Neuronal stem cell (in vitro differentiated cells): ENCODE measurements at regions not wholly inside any gene's neighbourhood (a gene's known extent, or its start where the extent isn't known, plus 50 kb on each side); places are given as distances from the start of the nearest gene placed in this dataset.

ENCODE experiments used
- DNase-seq: peaks from one replicate; pipeline ENCODE4 v3.0.0-alpha.2; 2013; ENCODE audit warnings: low spot score
- H2AFZ ChIP-seq: one replicate; pipeline ENCODE4 v1.6.1; 2013; ENCODE audit warnings: mild to moderate bottlenecking, low read length, inconsistent platforms
- H2AK5ac ChIP-seq: 2 replicates; pipeline ENCODE4 v1.6.1; 2013; ENCODE audit warnings: low read depth, mild to moderate bottlenecking, inconsistent platforms, low read length, moderate library complexity, mixed read lengths
- H2BK120ac ChIP-seq: 2 replicates; pipeline ENCODE4 v1.6.1; 2013; ENCODE audit warnings: low read depth, mild to moderate bottlenecking, inconsistent platforms, low read length, moderate library complexity, mixed read lengths
- H2BK12ac ChIP-seq: one replicate; pipeline ENCODE4 v1.6.1; 2013; ENCODE audit warnings: low read length, inconsistent platforms
- H2BK15ac ChIP-seq: 2 replicates; pipeline ENCODE4 v1.6.1; 2013; ENCODE audit warnings: mild to moderate bottlenecking, low read length, inconsistent platforms, mixed read lengths
- H2BK5ac ChIP-seq: one replicate; pipeline ENCODE4 v1.6.1; 2013; ENCODE audit warnings: inconsistent platforms, mild to moderate bottlenecking, low read length, moderate library complexity
- H3K14ac ChIP-seq: one replicate; pipeline ENCODE4 v1.6.1; 2013; ENCODE audit warnings: low read length, inconsistent platforms
- H3K18ac ChIP-seq: 2 replicates; pipeline ENCODE4 v1.6.1; 2013; ENCODE audit warnings: low read length, inconsistent platforms
- H3K23ac ChIP-seq: 2 replicates; pipeline ENCODE4 v1.6.1; 2013; ENCODE audit warnings: low read depth, mild to moderate bottlenecking, mixed read lengths, low read length, inconsistent platforms; ENCODE audit not compliant: poor library complexity
- H3K27ac ChIP-seq: replicated peaks from 3 replicates; pipeline ENCODE4 v1.5.1; 2013; ENCODE audit warnings: low read length, inconsistent platforms
- H3K27me3 ChIP-seq, 3 experiments: 2 replicates each; pipeline ENCODE4 v1.6.1; 2013; ENCODE audit warnings: low read length in 3 of 3, mild to moderate bottlenecking in 2 of 3, inconsistent platforms in 1 of 3, low read depth in 1 of 3, mixed read lengths in 1 of 3, moderate library complexity in 1 of 3; ENCODE audit not compliant: control insufficient read depth in 3 of 3, insufficient read depth in 3 of 3
- H3K36me3 ChIP-seq, 2 donors: replicated peaks in 1 of 2; 2 replicates each; pipeline ENCODE4 v1.6.1; 2013; ENCODE audit warnings: low read length in 2 of 2; ENCODE audit not compliant: control insufficient read depth in 2 of 2, insufficient read depth in 2 of 2
- H3K4ac ChIP-seq: 2 replicates; pipeline ENCODE4 v1.6.1; 2013; ENCODE audit warnings: inconsistent platforms, mild to moderate bottlenecking, low read length, moderate library complexity
- H3K4me1 ChIP-seq, 2 donors: 1 replicate in 1 of 2; 2 replicates in 1 of 2; pipeline ENCODE4 v1.6.1; 2013; ENCODE audit warnings: low read length in 2 of 2, low read depth in 1 of 2; ENCODE audit not compliant: control insufficient read depth in 2 of 2, insufficient read depth in 1 of 2
- H3K4me2 ChIP-seq: one replicate; pipeline ENCODE4 v1.6.1; 2013; ENCODE audit warnings: mild to moderate bottlenecking, low read length, inconsistent platforms; ENCODE audit not compliant: insufficient read depth, poor library complexity, severe bottlenecking
- H3K4me3 ChIP-seq, 2 donors: 2 replicates each; pipeline ENCODE4 v1.5.1; 2013; ENCODE audit warnings: low read length in 2 of 2, mild to moderate bottlenecking in 2 of 2, inconsistent platforms in 1 of 2, moderate library complexity in 1 of 2
- H3K79me1 ChIP-seq: one replicate; pipeline ENCODE4 v1.6.1; 2013; ENCODE audit warnings: low read depth, mild to moderate bottlenecking, inconsistent platforms, low read length, moderate library complexity
- H3K9ac ChIP-seq: one replicate; pipeline ENCODE4 v1.6.1; 2013; ENCODE audit warnings: mild to moderate bottlenecking, low read depth, low read length, inconsistent platforms; ENCODE audit not compliant: poor library complexity
- H3K9me3 ChIP-seq, 2 donors: replicated peaks in 1 of 2; 2 replicates each; pipeline versions ENCODE3 to v1.6.1; 2013; ENCODE audit warnings: low read length in 2 of 2, mild to moderate bottlenecking in 2 of 2, inconsistent platforms in 1 of 2, low read depth in 1 of 2, mixed read lengths in 1 of 2, moderate library complexity in 1 of 2; ENCODE audit not compliant: control insufficient read depth in 2 of 2, insufficient read depth in 1 of 2
- H4K8ac ChIP-seq: one replicate; pipeline ENCODE4 v1.6.1; 2013; ENCODE audit warnings: low read depth, mild to moderate bottlenecking, inconsistent platforms, low read length, moderate library complexity
- H4K91ac ChIP-seq: one replicate; pipeline ENCODE4 v1.6.1; 2013; ENCODE audit warnings: low read length, low read depth, mild to moderate bottlenecking, inconsistent platforms; ENCODE audit not compliant: poor library complexity
- WGBS, 2 donors: extraction: QIAGEN DNeasy Blood & Tissue Kit; methylation state at CpG; one replicate each; pipeline ENCODE4 v1.1.7; 2013; ENCODE audit warnings: missing lambda C conversion rate in 2 of 2, mixed read lengths in 1 of 2; ENCODE audit not compliant: insufficient read length in 2 of 2, insufficient replicate concordance in 1 of 2; ENCODE audit errors: extremely low coverage in 2 of 2; 5-methylcytosine and 5-hydroxymethylcytosine counted together

GRCh38 chr20:22824077-22824476, 211.0 kb upstream of the SSTR4 start:
- H2AFZ ChIP-seq, result no peak overlapping the region
- H2BK120ac ChIP-seq, result no peak overlapping the region
- H3K4ac ChIP-seq, result no peak overlapping the region
- no peak overlapping the region for H3K27ac ChIP-seq
- H3K36me3 ChIP-seq, result no peaks in the 10 kb centered on the region
- no peak overlapping the region for H4K91ac ChIP-seq
- H2AK5ac ChIP-seq, result no peak overlapping the region
- H3K4me1 ChIP-seq, result peaks cover 0 to 3% of the 10 kb centered on the region in 2 donors
- H3K4me3 ChIP-seq, result no peak overlapping the region
- no peak overlapping the region for H2BK12ac ChIP-seq
- H3K23ac ChIP-seq, result no peak overlapping the region
- peaks cover 0 to 2% (median 0%) of the 10 kb centered on the region in 3 experiments for H3K27me3 ChIP-seq
- no peaks in the 10 kb centered on the region for H3K79me1 ChIP-seq
- H3K9me3 ChIP-seq, result no peaks in the 10 kb centered on the region
- WGBS, 2 donors, result no CpG with 5 or more reads among the region's 3 CpGs
- no peak for DNase-seq
- no peak overlapping the region for H2BK15ac ChIP-seq
- no peak overlapping the region for H2BK5ac ChIP-seq
- no peak overlapping the region for H3K9ac ChIP-seq
- no peak overlapping the region for H4K8ac ChIP-seq
- H3K4me2 ChIP-seq, result no peak overlapping the region
- peak overlapping the region; percentile 45 for H3K18ac ChIP-seq
- H3K14ac ChIP-seq, result no peak overlapping the region

- Histone ChIP-seq H4K91ac (no peak overlapping the region), H3K4me2 (no peak overlapping the region), H3K4me3 (no peak overlapping the region), H2BK5ac (no peak overlapping the region), H3K18ac (no peak overlapping the region), H3K4ac (no peak overlapping the region), H3K79me1 (no peaks in the 10 kb centered on the region), H4K8ac (no peak overlapping the region), H2BK15ac (no peak overlapping the region), H3K14ac (no peak overlapping the region), H3K23ac (no peak overlapping the region), H3K4me1 (peaks cover 0 to 3% of the 10 kb centered on the region in 2 donors), H3K9me3 (no peaks in the 10 kb centered on the region), H3K36me3 (no peaks in the 10 kb centered on the region), H2BK12ac (no peak overlapping the region), H3K9ac (no peak overlapping the region), H3K27me3 (peaks cover 0 to 2% (median 0%) of the 10 kb centered on the region in 3 experiments), H2AFZ (no peak overlapping the region), H2AK5ac (no peak overlapping the region), H2BK120ac (no peak overlapping the region), H3K27ac (no peak overlapping the region)
- DNase-seq, result no peak
- no CpG with 5 or more reads among the region's 3 CpGs for WGBS, 2 donors
Measured at GRCh38 chr20:22825076-22825475, 210.0 kb upstream of the SSTR4 start.

- H2BK5ac ChIP-seq, result no peak overlapping the region
- no peak overlapping the region for H2AK5ac ChIP-seq
- no peak overlapping the region for H3K4ac ChIP-seq
- no peak for DNase-seq
- peaks cover 0 to 2% (median 0%) of the 10 kb centered on the region in 3 experiments for H3K27me3 ChIP-seq
- H3K9ac ChIP-seq, result no peak overlapping the region
- no peak overlapping the region for H4K91ac ChIP-seq
- no peak overlapping the region for H3K4me3 ChIP-seq
- H3K4me1 ChIP-seq, result peaks cover 0 to 3% of the 10 kb centered on the region in 2 donors
- no peak overlapping the region for H2AFZ ChIP-seq
- no peak overlapping the region for H4K8ac ChIP-seq
- H3K36me3 ChIP-seq, result no peaks in the 10 kb centered on the region
- H3K14ac ChIP-seq, result no peak overlapping the region
- H2BK12ac ChIP-seq, result no peak overlapping the region
- no peak overlapping the region for H3K23ac ChIP-seq
- H3K9me3 ChIP-seq, result no peaks in the 10 kb centered on the region
- no peak overlapping the region for H3K27ac ChIP-seq
- H3K18ac ChIP-seq, result no peak overlapping the region
- no peak overlapping the region for H3K4me2 ChIP-seq
- WGBS, 2 donors, result no CpG with 5 or more reads among the region's 4 CpGs
- no peaks in the 10 kb centered on the region for H3K79me1 ChIP-seq
- no peak overlapping the region for H2BK120ac ChIP-seq
- H2BK15ac ChIP-seq, result no peak overlapping the region
Measured at GRCh38 chr20:22825546-22825945, 209.6 kb upstream of the SSTR4 start.

GRCh38 chr20:22826306-22827230, 208.5 kb upstream of the SSTR4 start:
- H2BK5ac ChIP-seq, result no peak overlapping the region
- no peak overlapping the region for H3K18ac ChIP-seq
- H3K9ac ChIP-seq, result no peak overlapping the region
- no CpG with 5 or more reads among the region's 8 CpGs for WGBS, 2 donors
- DNase-seq, result no peak
- no peak overlapping the region for H2AFZ ChIP-seq
- no peak overlapping the region for H3K27ac ChIP-seq
- H3K79me1 ChIP-seq, result no peaks in the 10 kb centered on the region
- peaks cover 0 to 1% of the 10 kb centered on the region in 2 donors for H3K4me1 ChIP-seq
- H3K36me3 ChIP-seq, result no peaks in the 10 kb centered on the region
- no peak overlapping the region for H3K23ac ChIP-seq
- H3K4me3 ChIP-seq, result no peak overlapping the region
- no peak overlapping the region for H2BK15ac ChIP-seq
- no peak overlapping the region for H3K14ac ChIP-seq
- H3K27me3 ChIP-seq, result peaks cover 0 to 2% (median 0%) of the 10 kb centered on the region in 3 experiments
- H3K4me2 ChIP-seq, result no peak overlapping the region
- no peak overlapping the region for H2BK120ac ChIP-seq
- no peak overlapping the region for H3K4ac ChIP-seq
- no peak overlapping the region for H4K91ac ChIP-seq
- H4K8ac ChIP-seq, result no peak overlapping the region
- no peak overlapping the region for H2AK5ac ChIP-seq
- H2BK12ac ChIP-seq, result no peak overlapping the region
- H3K9me3 ChIP-seq, result no peaks in the 10 kb centered on the region
